NCI-H187 (cell line): ENCODE measurements at regions not wholly inside any gene's neighbourhood (a gene's known extent, or its start where the extent isn't known, plus 50 kb on each side); places are given as distances from the start of the nearest gene placed in this dataset.
"Not testable (repeated sequence)": the region's sequence is repeated elsewhere in the genome, so short reads cannot be mapped to it uniquely, and the experiment has no call there.

Experiments
- DNase-seq, 2 experiments: peaks; one replicate each; lab custom pipeline; 2025; lab: John Stamatoyannopoulos, UW

GRCh38 chr3:194884649-194885315 lies 199.1 kb downstream of the FAM43A start:
- no peak for DNase-seq

- no peak for DNase-seq
Observed at GRCh38 chr3:194885766-194886165, 200.1 kb downstream of the FAM43A start.

GRCh38 chr3:194886836-194887235 lies 201.2 kb downstream of the FAM43A start:
- DNase-seq: no peak

- not testable (repeated sequence) for DNase-seq
Observed at GRCh38 chr3:194888062-194888461, 202.4 kb downstream of the FAM43A start.

GRCh38 chr3:194888916-194889315 lies 203.2 kb downstream of the FAM43A start:
- DNase-seq: no peak

GRCh38 chr3:194890091-194890490 lies 204.4 kb downstream of the FAM43A start:
- DNase-seq: no peak

GRCh38 chr3:194893121-194893987 lies 207.7 kb downstream of the FAM43A start:
- no peak for DNase-seq

GRCh38 chr3:194894538-194894937 lies 208.9 kb downstream of the FAM43A start:
- no peak for DNase-seq

- no peak for DNase-seq
Observed at GRCh38 chr3:194900854-194901522, 215.3 kb downstream of the FAM43A start.

GRCh38 chr3:194903447-194903846 lies 217.8 kb downstream of the FAM43A start:
- not testable (repeated sequence) for DNase-seq

- not testable (repeated sequence) for DNase-seq
Observed at GRCh38 chr3:194904999-194905398, 219.3 kb downstream of the FAM43A start.

- peak in 1 of 2 experiments; percentile 8 for DNase-seq
Observed at GRCh38 chr3:194905696-194906095, 220.0 kb downstream of the FAM43A start.

- DNase-seq: no peak
Observed at GRCh38 chr3:194906229-194906629, 220.5 kb downstream of the FAM43A start.

- DNase-seq: no peak
Observed at GRCh38 chr3:194906970-194907629, 221.4 kb downstream of the FAM43A start.

GRCh38 chr3:194907811-194908210 lies 222.1 kb downstream of the FAM43A start:
- DNase-seq: no peak

GRCh38 chr3:194908496-194908895 lies 222.8 kb downstream of the FAM43A start:
- DNase-seq: no peak

- no peak for DNase-seq
Observed at GRCh38 chr3:194908972-194909371, 223.3 kb downstream of the FAM43A start.

GRCh38 chr3:194910414-194910984 lies 224.8 kb downstream of the FAM43A start:
- no peak for DNase-seq

GRCh38 chr3:194913316-194913715 lies 227.6 kb downstream of the FAM43A start:
- no peak for DNase-seq

- not testable (repeated sequence) for DNase-seq
Observed at GRCh38 chr3:194924889-194925288, 239.2 kb downstream of the FAM43A start.

- DNase-seq: no peak
Observed at GRCh38 chr3:194925614-194926013, 239.9 kb downstream of the FAM43A start.

GRCh38 chr3:194928227-194928626 lies 242.5 kb downstream of the FAM43A start:
- no peak for DNase-seq
